Activated B cell treated with CpG ODN at 0.5 μM for 24 hours (primary cell): ENCODE measurements at regions not wholly inside any gene's neighbourhood (a gene's known extent, or its start where the extent isn't known, plus 50 kb on each side); places are given as distances from the start of the nearest gene placed in this dataset.

Experiments used
- ATAC-seq: fragments of 200-7000 bp; cut with Tn5 transposase; one replicate; pipeline ENCODE4 v1.10.0; 2021; ENCODE audit warnings: low read depth, mild to moderate bottlenecking, moderate library complexity
- CTCF ChIA-PET: fragments of 350-600 bp; sonication (Branson Sonifier 250); formaldehyde crosslinking; loops from one replicate; lab custom pipeline; 2021; ENCODE audit warnings: antibody characterized with exemption; lab: Charles Lee
- POLR2A ChIA-PET: fragments of 350-600 bp; sonication (Branson Sonifier 250); formaldehyde crosslinking; loops from one replicate; lab custom pipeline; 2021; ENCODE audit warnings: antibody characterized with exemption; lab: Charles Lee
- DNase-seq: peaks from one replicate; pipeline ENCODE4 v3.0.0; 2022
- H3K27ac Mint-ChIP-seq: one replicate; pipeline ENCODE4 v1.8.0; 2020; ENCODE audit warnings: mixed read lengths
- H3K27me3 Mint-ChIP-seq: one replicate; pipeline ENCODE4 v1.8.0; 2021; ENCODE audit warnings: mixed read lengths
- H3K36me3 Mint-ChIP-seq: one replicate; pipeline ENCODE4 v1.8.0; 2021; ENCODE audit warnings: low read depth, mixed read lengths
- H3K4me1 Mint-ChIP-seq: one replicate; pipeline ENCODE4 v1.8.0; 2021; ENCODE audit warnings: mixed read lengths
- H3K4me3 Mint-ChIP-seq: one replicate; pipeline ENCODE4 v1.8.0; 2020; ENCODE audit warnings: mild to moderate bottlenecking, mixed read lengths
- H3K9me3 Mint-ChIP-seq: one replicate; pipeline ENCODE4 v1.8.0; 2020; ENCODE audit warnings: mixed read lengths
- intact Hi-C: fragments of 100-400 bp; cut with micrococcal nuclease; formaldehyde crosslinking; loops from one replicate; pipeline ENCODE4 v1.15.1; 2024
- TF ChIP-seq, protein P1 (sequence below): fragments of 200-600 bp; IDR thresholded peaks from one replicate; pipeline ENCODE4 v1.8.0; 2022; ENCODE audit warnings: antibody characterized with exemption, mild to moderate bottlenecking

DNA sequence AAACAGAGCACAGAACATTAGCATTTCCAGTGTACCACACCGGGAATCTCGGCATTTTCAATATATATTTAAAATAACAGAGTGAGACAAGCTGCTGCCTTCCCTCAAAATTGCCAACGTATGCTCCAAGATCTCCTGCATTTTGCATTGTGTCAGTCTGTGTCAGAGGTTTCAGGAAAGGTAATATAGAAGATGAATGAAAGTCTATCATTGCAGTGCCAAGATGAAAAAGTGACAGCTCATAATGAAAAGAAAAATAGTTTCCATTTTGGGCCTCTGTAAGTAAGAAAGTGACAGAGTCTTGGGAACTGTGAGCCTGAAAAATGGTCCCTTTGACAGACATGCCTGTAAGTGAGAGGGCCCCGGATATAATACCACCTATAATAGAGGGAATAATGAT, 297.8 kb upstream of the PIK3C3 start:
- CTCF ChIA-PET: no interaction called here
- POLR2A ChIA-PET: no interaction called here
- no peaks in the 10 kb centered on the region for H3K4me1 Mint-ChIP-seq
- intact Hi-C loops: no loop called here
- ATAC-seq: no peak
- DNase-seq: no peak
- H3K9me3 Mint-ChIP-seq: peaks cover 2% of the 10 kb centered on the region
- H3K27ac Mint-ChIP-seq: no peak overlapping the region
- no peaks in the 10 kb centered on the region for H3K36me3 Mint-ChIP-seq
- H3K4me3 Mint-ChIP-seq: no peak overlapping the region
- TF ChIP-seq, protein P1, sequence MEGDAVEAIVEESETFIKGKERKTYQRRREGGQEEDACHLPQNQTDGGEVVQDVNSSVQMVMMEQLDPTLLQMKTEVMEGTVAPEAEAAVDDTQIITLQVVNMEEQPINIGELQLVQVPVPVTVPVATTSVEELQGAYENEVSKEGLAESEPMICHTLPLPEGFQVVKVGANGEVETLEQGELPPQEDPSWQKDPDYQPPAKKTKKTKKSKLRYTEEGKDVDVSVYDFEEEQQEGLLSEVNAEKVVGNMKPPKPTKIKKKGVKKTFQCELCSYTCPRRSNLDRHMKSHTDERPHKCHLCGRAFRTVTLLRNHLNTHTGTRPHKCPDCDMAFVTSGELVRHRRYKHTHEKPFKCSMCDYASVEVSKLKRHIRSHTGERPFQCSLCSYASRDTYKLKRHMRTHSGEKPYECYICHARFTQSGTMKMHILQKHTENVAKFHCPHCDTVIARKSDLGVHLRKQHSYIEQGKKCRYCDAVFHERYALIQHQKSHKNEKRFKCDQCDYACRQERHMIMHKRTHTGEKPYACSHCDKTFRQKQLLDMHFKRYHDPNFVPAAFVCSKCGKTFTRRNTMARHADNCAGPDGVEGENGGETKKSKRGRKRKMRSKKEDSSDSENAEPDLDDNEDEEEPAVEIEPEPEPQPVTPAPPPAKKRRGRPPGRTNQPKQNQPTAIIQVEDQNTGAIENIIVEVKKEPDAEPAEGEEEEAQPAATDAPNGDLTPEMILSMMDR: no peak
- H3K27me3 Mint-ChIP-seq: no peaks in the 10 kb centered on the region

DNA sequence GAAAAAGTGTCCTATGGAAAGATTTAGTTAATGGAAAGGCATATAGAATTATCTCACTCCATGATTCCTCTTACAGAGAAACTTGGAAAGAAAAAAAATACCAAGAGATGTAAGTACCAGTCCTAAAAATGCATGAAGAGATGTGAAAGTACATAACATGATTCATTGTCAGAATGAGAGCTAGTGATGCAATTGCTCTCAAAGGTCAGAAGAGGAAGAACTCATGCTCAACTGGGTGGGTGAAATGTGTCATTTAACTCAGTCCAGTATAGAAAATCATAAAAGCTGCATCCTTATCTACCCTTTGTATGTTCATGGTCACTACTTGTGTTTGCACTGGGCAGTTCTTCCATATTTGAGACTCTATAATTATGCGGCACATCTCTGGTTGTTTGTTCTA, 300.0 kb upstream of the PIK3C3 start:
- H3K4me1 Mint-ChIP-seq: no peaks in the 10 kb centered on the region

DNA sequence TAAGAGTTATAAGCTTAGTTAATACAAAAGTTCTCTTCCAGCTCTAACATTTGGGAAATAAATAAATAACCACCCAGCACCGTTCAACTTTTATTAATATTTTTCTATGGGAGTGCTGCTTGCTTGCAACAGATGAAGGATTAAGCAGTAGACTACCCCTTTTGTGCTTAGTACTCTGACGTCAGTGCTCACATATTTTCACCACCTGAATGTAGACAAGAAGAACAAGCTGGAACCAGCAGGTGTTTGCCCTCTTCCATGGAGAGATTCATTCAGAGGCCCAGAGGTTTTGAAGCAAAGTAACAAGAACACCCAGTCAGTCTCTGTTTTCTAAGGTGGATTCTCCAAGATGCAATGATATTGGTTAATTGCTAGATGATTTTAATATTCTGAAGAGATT, 307.1 kb upstream of the PIK3C3 start:
- ChIA-PET CTCF (no interaction called here), POLR2A (no interaction called here)
- H3K4me1 Mint-ChIP-seq: no peaks in the 10 kb centered on the region
- DNase-seq (no peak), ATAC-seq (no peak)
- intact Hi-C loops: no loop called here
- TF ChIP-seq, protein P1: no peak
- peaks cover 5% of the 10 kb centered on the region for H3K9me3 Mint-ChIP-seq
- no peak overlapping the region for H3K4me3 Mint-ChIP-seq
- H3K27me3 Mint-ChIP-seq: no peaks in the 10 kb centered on the region
- no peak overlapping the region for H3K27ac Mint-ChIP-seq
- no peaks in the 10 kb centered on the region for H3K36me3 Mint-ChIP-seq

More for the DNA sequence above, 300.0 kb upstream of the PIK3C3 start:
- no peak overlapping the region for H3K4me3 Mint-ChIP-seq
- H3K27me3 Mint-ChIP-seq: no peaks in the 10 kb centered on the region
- DNase-seq: no peak
- peaks cover 2% of the 10 kb centered on the region for H3K9me3 Mint-ChIP-seq
- TF ChIP-seq, protein P1: no peak
- H3K27ac Mint-ChIP-seq: no peak overlapping the region
- ChIA-PET CTCF (no interaction called here), POLR2A (no interaction called here)
- ATAC-seq: no peak
- intact Hi-C loops: no loop called here
- no peaks in the 10 kb centered on the region for H3K36me3 Mint-ChIP-seq

DNA sequence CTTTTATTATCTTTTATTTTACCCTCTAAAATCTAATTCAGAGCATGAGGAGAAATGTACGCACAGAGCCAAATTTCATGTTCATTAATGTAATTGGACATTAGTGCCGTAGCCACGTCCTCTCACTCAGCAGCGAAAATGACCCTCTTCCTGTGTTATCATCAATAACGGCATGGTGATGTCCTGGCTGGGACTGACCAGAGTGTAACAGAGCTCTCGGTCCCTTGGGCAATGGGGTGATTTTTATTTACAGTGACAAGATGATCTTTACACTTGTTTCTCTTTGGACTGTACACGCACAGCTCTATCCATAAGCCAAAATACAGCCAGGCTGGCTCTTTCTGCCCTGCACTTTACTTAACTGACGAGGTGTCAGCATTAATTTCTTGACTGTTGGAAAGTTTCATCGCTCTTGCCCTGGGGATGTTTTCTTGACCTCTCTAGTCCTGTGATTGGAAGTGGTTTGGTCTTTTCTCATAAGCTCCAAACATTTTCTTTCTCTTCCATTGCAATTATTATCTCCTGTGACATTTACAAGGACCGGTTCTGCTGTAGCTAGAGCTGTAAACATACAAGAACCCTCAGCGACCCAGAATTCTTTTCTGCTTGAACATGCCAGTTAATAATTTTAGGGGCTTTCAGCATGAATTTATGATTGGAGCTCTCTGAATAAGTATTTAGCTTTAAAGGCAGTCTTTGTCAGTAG, 308.0 kb upstream of the PIK3C3 start:
- Mint-ChIP-seq H3K36me3 (no peaks in the 10 kb centered on the region), H3K9me3 (peaks cover 5% of the 10 kb centered on the region), H3K4me3 (no peak overlapping the region), H3K4me1 (no peaks in the 10 kb centered on the region), H3K27ac (no peak overlapping the region), H3K27me3 (no peaks in the 10 kb centered on the region)
- DNase-seq: no peak
- ChIA-PET POLR2A (no interaction called here), CTCF (no interaction called here)
- intact Hi-C loops: no loop called here
- TF ChIP-seq, protein P1: no peak
- no peak for ATAC-seq

DNA sequence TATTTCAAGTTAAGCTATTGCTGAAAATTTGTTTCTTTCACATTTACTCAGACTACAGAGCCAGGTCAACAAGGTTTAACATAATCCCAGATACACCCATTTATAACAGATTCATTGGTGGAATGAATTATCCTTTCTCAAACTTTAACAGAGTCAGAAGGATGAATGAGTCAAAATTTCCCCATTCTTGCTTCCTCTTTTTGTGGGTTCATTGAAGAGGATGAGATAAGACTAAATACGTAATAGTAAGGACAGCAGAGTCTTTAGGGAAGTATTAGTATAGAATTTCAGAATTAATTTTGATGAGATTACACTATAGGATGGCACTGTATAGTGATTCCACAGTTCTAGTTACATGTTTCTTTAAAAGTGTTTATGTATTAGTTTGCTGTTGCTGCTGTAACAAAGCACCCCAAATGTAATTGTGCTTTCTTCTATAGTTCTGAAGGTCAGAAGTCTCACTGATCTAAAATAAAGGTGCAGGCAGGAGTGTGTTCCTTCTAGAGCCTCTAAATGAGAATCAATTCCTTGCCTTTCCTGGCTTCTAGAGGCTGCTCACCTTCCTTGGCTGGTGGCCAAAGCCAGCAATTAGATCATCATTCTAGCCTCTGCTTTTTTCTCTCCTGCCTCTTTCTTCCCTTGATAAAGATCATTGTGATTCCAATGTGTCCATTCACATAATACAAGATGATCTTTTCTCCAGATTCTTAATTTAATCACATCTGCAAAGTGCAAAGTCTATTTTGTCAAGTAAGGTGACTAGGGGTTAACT, 309.3 kb upstream of the PIK3C3 start:
- H3K27ac Mint-ChIP-seq: no peak overlapping the region
- CTCF ChIA-PET: no interaction called here
- TF ChIP-seq, protein P1: no peak
- H3K4me1 Mint-ChIP-seq: no peaks in the 10 kb centered on the region
- no peaks in the 10 kb centered on the region for H3K36me3 Mint-ChIP-seq
- POLR2A ChIA-PET: no interaction called here
- H3K27me3 Mint-ChIP-seq: no peaks in the 10 kb centered on the region
- DNase-seq (no peak), ATAC-seq (no peak)
- H3K4me3 Mint-ChIP-seq: no peak overlapping the region
- H3K9me3 Mint-ChIP-seq: peaks cover 5% of the 10 kb centered on the region
- intact Hi-C loops: no loop called here
